ENCODE measurements at regions not wholly inside any gene's neighbourhood (a gene's known extent, or its start where the extent isn't known, plus 50 kb on each side); places are given as distances from the start of the nearest gene placed in this dataset.
"Not testable (repeated sequence)": the region's sequence is repeated elsewhere in the genome, so short reads cannot be mapped to it uniquely, and the experiment has no call there.

- no peak for DNase-seq
Observed at GRCh38 chr1:181173761-181174447, 85.4 kb downstream of the IER5 start.

- no peak for DNase-seq
Observed at GRCh38 chr1:181174861-181175260, 86.4 kb downstream of the IER5 start.

- DNase-seq = no peak
Observed at GRCh38 chr1:181175356-181175910, 86.9 kb downstream of the IER5 start.

GRCh38 chr1:181175955-181176354 is 87.5 kb downstream of the IER5 start:
- DNase-seq = no peak

- no peak for DNase-seq
Observed at GRCh38 chr1:181178241-181178879, 89.9 kb downstream of the IER5 start.

- no peak for DNase-seq
Observed at GRCh38 chr1:181179279-181179986, 90.9 kb downstream of the IER5 start.

GRCh38 chr1:181179987-181180365 is 91.5 kb downstream of the IER5 start:
- DNase-seq = no peak

- no peak for DNase-seq
Observed at GRCh38 chr1:181180407-181181031, 92.0 kb downstream of the IER5 start.

- no peak for DNase-seq
Observed at GRCh38 chr1:181181792-181182585, 93.5 kb downstream of the IER5 start.

- no peak for DNase-seq
Observed at GRCh38 chr1:181184621-181185020, 96.1 kb downstream of the IER5 start.

- DNase-seq = no peak
Observed at GRCh38 chr1:181185461-181185860, 97.0 kb downstream of the IER5 start.

GRCh38 chr1:181186133-181186532 is 97.6 kb downstream of the IER5 start:
- DNase-seq = not testable (repeated sequence)

GRCh38 chr1:181187337-181188126 is 99.0 kb downstream of the IER5 start:
- DNase-seq = no peak

- DNase-seq = no peak
Observed at GRCh38 chr1:181189245-181189644, 100.7 kb downstream of the IER5 start.

- no peak for DNase-seq
Observed at GRCh38 chr1:181189691-181190363, 101.3 kb downstream of the IER5 start.

- DNase-seq = no peak
Observed at GRCh38 chr1:181190364-181191035, 102.0 kb downstream of the IER5 start.

- DNase-seq = no peak
Observed at GRCh38 chr1:181191494-181192040, 103.1 kb downstream of the IER5 start.

- no peak for DNase-seq
Observed at GRCh38 chr1:181192316-181192715, 103.8 kb downstream of the IER5 start.

GRCh38 chr1:181202986-181203555 is 114.6 kb downstream of the IER5 start:
- DNase-seq = no peak

- no peak for DNase-seq
Observed at GRCh38 chr1:181204530-181204929, 116.0 kb downstream of the IER5 start.
